CD4-positive, alpha-beta T cell treated with Interferon alpha-2 for 1 hour (primary cell): ENCODE measurements at regions not wholly inside any gene's neighbourhood (a gene's known extent, or its start where the extent isn't known, plus 50 kb on each side); places are given as distances from the start of the nearest gene placed in this dataset.

ENCODE experiments used
- DNase-seq, 2 donors: peaks; one replicate each; pipeline ENCODE4 v3.0.0-alpha.2; 2020 to 2022

DNA sequence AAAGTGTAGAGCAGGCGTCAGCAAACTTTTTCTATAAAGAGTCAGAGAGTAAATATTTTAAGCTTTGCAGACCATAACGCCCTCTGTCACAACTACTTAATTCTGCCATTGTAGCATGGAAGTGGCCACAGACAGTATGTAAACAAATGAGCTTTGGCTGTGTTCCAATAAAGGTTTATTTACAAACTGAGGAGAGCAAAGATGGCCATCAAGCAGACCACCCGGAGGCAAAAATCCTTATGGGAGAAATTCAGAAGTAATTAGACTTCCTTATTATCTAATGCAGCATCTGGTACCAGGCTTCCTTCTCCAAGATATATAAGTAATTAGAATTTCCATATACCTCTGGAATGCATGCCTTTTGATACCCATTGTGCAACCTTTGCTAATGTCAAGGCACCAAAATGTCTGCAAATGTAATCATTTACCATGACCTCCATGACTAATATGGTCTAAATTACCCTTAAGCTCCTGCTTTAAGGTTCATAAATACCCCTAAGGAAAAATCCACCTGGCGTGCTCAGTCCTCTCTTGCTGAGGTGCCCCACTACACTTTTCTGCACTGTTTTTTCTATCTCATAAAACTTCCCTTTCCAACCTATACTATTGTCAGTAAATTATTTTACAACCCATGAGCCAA lies 377.8 kb downstream of the MATN1 start:
- DNase-seq: no peak

DNA sequence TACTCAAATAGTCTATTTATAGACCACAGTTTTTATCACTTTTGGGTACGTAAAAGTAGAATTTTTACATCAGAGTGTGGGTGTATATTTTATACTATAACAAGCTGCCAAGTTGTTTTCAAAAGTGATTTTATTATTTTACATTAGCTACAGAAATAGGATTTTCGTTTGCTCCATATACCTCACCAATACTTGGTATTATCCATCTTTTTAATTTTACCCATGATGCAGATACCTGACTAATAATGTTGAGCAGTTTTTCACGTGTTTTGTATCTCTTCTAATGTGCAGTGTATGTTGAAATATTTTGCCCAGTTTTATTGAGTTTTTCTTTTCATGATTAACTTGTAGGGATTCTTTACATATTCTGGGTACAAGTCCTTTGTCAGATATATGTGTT lies 379.8 kb downstream of the MATN1 start:
- no peak for DNase-seq

DNA sequence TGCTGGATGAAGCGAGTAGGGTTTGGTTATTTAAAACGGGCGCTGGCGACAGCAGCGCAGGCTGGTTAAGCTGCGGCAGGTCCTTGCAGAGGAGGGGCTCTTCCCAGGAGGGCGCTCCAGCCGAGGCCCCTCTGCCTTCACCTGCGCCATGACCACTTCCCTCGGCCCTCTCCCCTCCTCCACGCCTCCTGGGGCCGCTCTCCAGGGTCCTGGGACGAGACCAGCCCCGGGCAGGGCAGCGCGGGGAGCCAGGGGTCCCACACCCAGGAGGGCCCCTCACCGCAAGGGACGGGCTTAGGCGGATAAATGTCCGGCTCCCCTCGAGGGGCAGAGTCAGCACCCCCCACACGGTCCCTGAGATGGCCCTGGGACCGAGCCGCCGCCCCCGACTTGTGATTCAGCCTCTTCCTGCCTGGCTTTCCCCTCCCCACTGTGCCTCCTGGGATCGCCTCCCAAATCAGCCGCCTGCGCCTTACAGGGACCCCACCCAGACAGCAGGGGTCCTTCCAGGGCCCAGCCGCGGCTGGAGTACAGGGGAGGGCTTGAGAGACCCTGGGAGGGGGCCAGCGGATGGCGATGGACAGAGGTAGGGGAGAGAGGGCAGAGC lies 380.7 kb downstream of the MATN1 start:
- DNase-seq: no peak

DNA sequence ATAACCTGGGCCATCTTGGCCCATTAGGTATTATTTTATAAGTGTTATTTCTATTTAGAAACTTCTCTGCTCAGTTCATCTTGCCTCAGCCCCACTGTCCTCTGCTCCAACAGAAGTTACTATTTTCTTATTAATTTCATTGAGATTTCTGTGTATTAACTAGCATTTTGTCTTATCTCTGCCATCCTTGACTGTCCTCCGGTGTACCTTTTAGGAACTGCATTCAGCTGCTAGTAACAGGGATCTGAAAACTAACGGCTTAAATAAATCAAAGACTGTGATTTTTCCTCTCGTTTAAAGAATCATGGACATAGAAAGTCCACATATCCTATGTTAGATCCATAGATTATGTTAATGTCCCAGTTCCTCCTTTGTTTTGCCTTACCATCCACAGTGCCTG lies 382.5 kb downstream of the MATN1 start:
- DNase-seq: no peak

DNA sequence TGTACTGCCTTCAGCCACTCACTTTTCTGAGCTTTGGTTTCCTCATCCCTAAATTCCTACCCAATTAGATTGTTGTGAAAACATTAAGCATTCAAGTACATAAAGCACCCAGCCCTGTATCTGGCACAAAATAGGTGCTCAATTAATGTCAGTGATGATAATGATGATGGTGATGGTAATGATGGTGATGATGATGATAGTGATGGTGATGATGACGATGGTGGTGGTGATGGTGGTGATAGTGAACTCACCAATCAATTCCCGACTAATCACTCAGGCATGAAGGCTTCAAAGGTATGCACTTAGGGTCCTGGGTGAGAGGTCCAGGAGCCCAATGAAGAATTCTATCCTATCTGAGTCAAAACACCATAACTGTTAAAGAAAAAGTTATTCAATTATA lies 383.5 kb downstream of the MATN1 start:
- DNase-seq: no peak

DNA sequence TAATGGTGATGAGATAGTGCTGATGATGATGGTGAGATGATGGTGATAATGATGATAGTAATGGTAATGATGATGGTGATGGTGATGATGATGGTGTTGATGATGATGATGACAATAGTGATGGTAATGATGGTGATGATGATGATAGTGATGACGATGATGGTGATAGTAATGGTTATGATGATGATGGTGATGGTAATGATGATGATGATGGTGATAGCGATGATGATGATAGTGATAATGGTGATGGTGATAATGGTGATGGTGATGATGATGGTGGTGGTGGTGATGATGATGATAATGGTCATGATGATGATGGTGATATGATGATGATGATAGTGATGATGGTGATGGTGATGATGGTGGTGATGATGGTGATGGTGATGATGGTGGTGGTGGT lies 384.6 kb downstream of the MATN1 start:
- no peak for DNase-seq

DNA sequence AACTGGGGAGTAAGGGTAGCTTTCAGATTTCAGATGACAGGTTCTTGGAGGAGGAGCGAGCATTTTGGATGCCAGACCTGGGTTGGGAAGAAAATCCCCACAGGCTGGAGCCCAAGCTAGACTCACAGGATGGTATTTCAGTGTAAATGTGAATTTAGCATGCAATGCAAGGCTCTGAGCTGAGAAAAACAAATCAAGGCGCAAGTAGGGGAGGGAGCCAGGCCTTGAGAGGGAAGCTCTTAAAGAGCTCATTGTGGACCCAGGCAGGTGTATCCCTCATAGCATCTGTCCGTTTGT lies 386.1 kb downstream of the MATN1 start:
- DNase-seq: no peak

DNA sequence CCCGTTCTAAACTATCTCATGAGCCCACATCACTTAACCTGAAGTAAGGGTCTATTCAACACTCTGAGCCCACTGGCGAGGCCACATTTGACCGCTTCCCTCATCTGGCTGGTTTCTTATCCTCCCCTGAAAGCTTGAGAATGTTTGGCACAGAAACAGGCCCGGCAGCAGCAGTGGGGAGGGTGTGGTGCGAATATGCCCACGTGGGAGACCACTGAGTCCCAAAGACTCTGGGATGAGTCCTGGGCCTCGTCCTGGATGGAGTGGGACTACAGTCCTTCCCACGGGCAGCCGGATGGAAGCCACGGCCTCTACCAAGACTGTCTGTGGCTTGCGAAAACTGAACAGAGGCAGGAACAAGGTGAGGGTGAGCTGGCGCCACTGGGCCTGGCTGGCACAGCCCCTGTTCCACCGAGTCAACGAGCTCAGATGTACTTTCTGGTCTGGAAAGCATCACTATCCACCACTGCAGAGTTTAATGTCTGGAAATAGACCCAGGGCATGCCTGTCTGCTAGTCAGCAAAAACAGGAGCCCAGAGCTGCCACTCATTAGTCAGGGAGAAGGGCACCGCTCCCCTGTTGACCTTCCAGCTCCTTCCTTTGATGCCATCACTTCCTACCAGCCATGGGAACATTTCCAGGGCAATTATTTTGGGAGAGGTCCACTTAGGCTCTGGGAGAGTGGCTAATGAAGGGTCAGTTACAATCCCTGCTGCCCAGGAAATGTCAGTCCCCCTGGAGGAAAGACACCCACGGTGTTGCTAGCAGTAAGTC lies 386.6 kb downstream of the MATN1 start:
- no peak for DNase-seq

DNA sequence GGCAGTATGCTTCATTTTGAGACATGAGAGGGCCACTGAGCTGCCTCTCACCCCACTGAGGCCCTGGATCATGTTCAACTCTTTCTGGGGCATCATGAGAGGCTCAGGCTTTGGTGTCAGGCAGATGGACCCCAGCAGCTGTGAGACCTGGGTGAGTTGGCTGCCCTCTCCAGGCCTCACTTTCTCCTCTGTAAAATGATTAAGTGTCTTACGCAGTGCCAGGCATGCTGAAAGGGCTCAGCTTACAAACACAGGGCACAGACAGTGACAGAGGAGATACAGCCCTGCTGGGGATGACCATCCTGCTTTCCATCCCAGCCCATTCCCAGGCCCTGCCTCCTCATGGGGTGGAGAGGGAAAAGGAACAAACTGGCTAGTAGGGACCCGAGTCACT lies 387.4 kb downstream of the MATN1 start:
- DNase-seq: no peak

DNA sequence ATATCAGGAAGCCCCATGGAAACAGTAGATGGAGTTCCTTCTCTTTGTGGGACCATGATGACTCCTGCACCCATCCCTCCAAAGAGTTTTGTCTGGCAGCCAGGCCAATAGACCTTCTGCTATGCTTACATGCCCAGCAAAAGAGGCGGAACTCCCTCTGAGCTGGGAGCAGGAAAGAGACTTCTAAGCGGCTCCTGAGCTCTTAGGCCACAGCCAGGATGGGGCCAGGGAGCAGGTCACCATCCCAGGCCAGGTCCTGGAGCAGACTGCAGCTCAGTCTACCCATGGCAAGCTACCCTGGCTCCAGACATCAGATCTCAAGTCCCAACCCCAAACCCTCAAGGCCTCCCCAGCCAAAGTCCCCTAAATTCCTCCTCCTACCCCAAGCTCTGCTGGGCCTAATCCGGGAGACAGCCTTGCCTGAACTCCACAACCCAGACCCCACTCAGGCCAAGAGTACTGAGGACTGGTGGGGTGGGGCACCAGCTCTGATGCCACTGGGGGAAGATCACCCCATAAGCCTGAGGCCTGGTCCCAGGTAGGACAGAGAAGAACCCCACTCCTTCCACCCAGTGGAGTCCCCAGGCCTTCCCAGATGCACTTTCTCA lies 387.9 kb downstream of the MATN1 start:
- DNase-seq: no peak

DNA sequence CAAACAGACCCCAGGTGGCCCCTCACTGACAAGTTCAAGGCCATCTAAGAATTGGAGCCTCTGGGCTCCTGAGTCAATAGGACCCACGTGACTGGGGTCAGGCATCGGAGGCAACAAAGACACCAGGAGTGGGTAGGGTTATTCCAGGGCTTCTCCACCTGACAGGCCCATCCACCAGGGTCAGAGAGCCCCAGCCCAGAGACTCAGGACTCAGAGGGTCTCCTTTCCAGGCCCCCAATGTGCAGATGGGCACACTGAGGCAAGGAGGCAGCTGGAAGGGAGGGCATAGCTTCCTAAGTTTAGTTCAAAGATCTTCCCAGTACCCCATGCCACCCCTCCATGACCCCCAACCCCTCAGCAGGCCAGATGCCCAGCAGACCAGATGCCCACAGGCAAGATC lies 388.6 kb downstream of the MATN1 start:
- no peak for DNase-seq

DNA sequence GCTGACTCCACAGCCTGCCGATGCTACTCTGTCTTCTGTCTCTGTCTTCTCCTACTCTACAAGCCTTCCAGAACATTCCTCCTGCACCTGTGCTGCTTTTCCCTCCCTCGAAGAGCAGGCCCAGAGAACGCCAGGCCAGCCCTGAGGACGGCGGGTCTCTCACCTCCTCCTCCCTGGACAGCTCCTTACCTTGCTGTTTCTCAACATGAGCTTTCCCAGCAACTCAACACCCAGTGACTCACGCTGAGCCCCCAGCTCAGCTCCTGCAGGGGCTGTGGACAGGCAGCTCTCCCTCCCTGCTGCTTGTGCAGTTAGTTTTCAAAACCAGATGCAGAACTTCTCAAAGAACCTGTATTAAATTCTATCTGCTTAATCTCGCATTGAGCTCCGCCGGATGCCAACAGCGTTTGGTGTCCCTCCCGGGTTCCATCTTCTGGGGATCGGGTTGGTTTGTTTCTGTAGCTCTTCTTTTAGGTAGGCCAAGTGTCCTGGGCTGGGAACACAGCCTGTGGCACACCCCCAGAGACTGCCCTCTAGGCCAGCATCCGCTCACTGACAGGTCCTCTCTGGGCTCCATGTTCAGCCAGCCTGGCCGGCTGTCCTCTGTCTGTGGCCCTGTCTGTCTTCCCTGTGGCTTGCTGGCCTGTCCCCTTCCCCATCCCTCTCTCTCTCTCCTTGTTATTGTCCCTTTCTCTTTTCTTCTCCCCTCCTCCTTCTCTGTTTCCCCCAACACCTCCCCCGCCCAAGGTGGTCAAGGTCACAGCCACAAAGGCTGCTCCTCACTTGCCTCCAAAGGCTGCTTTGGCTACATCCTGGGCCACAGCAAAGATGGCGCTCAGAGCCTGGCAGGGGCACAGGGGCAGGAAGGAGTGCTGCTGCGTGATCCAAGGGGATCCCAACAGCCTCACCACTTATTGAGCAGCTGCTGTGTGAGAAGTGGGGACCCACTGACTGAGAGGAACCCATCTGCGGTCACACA lies 391.0 kb downstream of the MATN1 start:
- DNase-seq: no peak

DNA sequence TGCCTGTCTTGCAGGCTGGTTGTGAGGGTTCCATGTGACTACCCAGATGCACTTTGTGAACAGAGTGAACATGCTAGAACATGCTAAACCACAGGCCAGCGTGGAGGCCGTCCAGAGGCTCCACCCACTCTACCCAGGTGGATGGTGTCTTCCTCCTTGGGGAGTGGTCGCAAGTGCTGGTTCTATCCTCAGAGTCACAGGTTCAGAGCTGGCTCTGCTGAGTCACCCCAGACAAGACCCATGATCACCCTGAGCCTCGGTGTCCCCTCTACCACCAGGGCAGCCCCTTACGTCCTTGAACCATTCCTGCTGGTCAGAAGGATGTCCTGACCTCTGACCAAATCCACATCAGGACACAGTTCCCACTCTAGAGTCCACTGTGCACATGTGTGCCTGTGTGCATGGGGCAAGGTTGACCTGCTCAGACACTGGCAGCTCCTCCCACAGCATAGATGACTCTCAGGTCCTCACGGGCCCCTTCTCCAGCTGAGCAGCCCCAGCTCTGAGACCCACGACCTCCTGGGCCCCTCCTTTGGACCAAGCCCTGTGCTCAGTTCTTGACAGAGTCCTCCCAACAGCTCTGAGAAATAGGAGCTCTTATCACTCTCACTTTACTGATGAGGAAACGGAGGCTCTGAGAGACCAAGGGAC lies 391.8 kb downstream of the MATN1 start:
- no peak for DNase-seq

DNA sequence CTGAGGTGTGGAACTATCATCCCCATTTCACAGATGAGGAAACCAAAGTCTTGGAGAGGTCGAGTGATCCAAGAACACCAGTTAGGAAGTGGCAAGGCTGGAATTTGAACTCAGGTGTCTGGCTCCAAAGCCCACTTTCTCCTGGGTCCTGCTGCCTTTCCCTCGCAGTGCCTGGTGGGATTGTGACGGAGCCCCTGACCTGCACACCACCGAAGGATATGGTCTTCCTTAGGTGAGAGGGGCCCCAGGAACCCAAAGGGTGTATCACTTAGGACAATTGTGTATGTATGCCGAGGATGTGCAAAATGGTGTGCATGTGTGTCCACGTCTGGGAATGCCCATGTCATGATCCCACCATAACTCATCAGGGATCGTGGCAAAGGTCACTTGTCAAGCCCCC lies 392.7 kb downstream of the MATN1 start:
- DNase-seq: no peak

DNA sequence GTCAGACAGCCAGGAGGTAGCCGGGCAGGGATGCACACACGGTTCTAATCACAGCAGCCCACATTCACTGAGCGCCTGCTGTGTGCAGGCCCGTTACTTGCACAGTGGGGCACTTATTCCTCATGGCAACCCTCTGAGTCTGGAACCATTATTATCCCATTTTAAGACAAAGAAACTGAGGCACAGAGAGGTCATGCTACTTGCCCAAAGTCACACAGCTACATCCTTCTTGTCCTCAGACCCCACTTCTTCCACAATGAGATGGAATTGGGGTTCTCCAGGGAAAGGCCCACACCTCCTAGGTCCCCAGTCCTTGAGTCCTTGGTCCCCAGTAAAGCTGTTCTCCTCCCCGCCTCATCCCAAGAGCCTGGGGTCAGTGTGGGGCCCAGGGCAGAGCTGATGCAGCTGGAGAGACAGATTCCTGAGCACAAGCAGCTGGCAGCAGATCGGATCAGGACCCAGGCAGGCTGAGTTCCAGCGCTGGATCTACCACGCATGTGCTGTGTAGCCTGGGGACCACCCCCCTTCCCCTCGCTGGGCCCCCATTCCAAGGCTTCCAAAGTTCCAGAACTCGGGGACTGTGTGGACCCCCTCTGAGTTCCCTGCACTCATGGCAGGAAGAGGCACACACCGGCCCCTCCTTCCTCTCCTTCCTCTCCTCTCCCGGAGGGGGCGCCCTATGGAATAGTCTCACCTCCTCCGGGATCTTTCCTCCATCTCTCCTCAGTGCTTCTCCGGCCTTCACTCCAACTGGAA lies 393.4 kb downstream of the MATN1 start:
- DNase-seq: no peak

DNA sequence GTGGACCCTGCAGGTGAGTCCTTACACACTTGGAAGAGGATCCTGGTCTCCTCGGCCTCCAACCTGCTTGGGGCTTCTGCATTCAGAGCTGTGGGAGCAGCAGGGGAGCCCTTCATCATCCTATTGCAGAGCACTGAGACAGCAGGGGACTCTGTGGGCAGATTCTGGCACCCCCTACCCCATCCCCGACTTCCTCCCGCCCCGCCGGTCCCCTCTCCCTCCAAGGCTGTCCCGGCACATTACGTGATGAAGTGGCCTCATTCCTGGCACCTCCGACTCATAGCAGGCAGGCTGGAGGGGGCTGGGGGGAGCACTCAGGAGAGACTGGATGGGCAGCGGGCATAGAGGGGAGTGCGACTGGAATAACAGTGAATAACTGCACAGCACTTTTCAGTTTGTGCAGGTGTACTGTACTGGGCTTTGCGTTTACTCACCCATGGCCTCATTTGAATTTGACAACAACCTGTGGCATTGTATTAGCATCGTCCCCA lies 394.1 kb downstream of the MATN1 start:
- DNase-seq: no peak

DNA sequence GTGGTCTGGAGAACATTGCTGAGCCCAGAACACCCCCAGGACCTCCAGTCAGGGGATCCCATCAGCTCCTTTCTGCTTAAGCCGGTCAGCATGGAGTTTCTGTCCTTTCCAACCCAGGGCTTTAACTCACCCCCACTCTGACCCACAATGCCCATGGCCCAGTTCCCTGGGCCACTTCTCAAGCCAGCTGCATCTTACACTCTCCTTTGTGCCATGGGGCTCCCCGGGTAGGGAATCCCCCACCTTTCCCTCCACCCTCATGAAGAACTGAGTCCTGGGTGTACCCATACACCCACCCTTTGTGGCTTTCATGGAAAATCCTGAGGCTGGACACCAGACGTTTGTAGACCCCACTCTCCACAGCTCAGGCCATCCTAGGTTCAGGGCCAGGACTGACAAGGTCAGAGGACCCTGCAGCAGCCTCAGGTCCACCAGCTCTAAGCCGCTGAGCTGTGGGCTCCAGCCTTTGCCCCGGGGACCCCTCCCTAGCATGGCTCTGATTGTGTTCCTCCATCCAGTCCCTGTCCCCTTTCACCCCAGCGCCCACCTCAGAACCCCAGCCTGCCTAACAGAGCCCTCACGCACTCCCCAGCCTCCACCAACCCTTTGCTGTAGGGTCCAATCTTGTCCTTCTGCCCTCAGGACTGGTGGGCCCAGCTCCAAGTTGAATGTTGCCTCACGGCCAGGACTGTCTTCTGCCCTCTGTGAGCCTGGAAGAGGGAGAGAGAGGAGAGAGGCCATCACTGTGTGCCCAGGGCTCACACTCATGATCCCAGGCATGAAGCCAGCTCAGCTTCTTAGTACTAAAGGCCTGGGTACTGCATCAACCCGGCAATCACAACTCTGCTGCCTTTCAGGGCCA lies 394.8 kb downstream of the MATN1 start:
- no peak for DNase-seq

DNA sequence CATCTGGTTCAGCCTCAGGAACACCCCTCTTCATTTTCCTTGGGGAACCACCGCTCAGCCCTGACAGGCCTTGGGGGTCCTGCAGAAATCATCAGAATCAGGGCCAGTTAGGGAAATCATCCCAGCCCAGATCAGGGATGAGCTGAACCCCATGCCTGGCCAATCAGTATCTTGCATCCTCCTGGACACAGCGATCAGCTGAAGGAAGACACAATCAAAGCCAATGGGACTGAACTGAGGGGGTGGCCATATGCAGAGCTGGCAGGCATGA lies 395.4 kb downstream of the MATN1 start:
- no peak for DNase-seq

DNA sequence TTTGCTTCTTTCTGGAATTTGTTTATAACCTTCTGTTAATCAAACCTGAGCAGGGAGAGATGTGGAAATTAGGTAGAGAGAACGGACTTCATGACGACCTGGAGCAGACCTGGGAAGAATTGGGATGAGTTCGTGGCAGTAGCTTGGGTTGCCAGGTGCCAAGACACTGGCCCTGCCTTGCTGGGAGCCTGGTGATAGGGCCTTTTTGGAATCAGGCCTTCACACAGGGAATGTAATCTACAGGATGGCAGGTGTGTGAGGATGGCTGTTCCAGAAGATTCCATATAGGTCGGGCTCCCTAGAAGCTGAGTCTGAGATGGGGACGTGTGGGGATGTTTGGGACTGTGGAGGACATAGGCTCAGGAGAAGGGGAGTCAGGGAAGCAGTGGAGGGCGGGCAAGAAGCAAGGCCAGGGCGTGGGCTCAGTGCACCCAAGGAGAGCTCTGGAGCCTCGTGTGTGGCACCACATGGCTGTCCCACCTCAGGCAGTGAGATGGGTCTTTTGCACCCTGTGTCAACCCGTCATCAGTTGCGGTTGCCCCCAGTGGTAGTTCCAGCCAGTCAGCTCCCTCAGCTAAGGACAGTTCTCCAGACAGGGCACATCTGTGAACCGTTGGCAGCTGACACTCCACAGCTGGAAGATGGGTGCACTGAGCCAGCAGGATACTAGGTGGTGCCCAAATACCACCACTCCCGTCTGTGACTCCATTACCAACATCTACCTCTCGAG lies 395.9 kb downstream of the MATN1 start:
- DNase-seq: no peak

DNA sequence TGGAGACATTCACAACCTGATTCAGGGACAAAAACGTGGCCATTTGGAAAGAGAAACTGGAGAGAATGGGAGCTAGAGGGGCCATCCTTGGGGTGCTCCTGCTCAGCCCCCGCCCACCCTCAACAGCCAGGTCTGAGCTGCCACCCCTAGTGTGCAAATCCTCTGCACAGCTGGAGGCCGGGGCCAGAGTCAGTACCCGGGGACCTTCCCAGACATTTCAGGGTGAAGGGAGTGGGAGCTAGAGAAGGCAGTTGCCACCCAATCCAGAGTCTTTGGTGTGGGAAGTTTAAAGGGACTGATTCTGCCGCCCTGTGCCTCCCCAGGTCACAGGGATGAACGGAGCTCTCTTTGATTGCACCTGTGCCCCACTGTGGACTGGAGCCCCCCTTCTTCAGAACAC lies 397.4 kb downstream of the MATN1 start:
- DNase-seq: no peak
